ENCODE measurements at regions not wholly inside any gene's neighbourhood (a gene's known extent, or its start where the extent isn't known, plus 50 kb on each side); places are given as distances from the start of the nearest gene placed in this dataset.

- Mint-ChIP-seq H3K27me3 (peaks cover 5% of the 10 kb centered on the region), H3K27ac (no peak overlapping the region), H3K9me3 (ENCODE audit: low read depth) (no peaks in the 10 kb centered on the region), H3K4me3 (ENCODE audit: low read depth) (no peak overlapping the region), H3K4me1 (ENCODE audit: low read depth) (peaks cover 4% of the 10 kb centered on the region), H3K36me3 (ENCODE audit: insufficient read depth) (no peaks in the 10 kb centered on the region)
- TF ChIP-seq CTCF (IDR thresholded peaks at IDR 0.05; ENCODE audit: unreplicated experiment): no peak
- no peak for DNase-seq (ENCODE audit: low spot score, unreplicated experiment)
These were observed 99.9 kb upstream of the SPRED2 start for GRCh38 chr2:65532326-65532725.

GRCh38 chr2:65530547-65531320, 98.3 kb upstream of the SPRED2 start:
- Mint-ChIP-seq H3K27me3 (peaks cover 5% of the 10 kb centered on the region), H3K4me1 (ENCODE audit: low read depth) (peaks cover 4% of the 10 kb centered on the region), H3K36me3 (ENCODE audit: insufficient read depth) (no peaks in the 10 kb centered on the region), H3K4me3 (ENCODE audit: low read depth) (no peak overlapping the region), H3K27ac (no peak overlapping the region), H3K9me3 (ENCODE audit: low read depth) (no peaks in the 10 kb centered on the region)
- no peak for DNase-seq (ENCODE audit: low spot score, unreplicated experiment)
- no peak for TF ChIP-seq CTCF (IDR thresholded peaks at IDR 0.05; ENCODE audit: unreplicated experiment)

GRCh38 chr2:65529419-65529818, 97.0 kb upstream of the SPRED2 start:
- H3K36me3 Mint-ChIP-seq (ENCODE audit: insufficient read depth): no peaks in the 10 kb centered on the region
- H3K27me3 Mint-ChIP-seq: peaks cover 5% of the 10 kb centered on the region
- TF ChIP-seq CTCF (IDR thresholded peaks at IDR 0.05; ENCODE audit: unreplicated experiment): no peak
- peaks cover 4% of the 10 kb centered on the region for H3K4me1 Mint-ChIP-seq (ENCODE audit: low read depth)
- peaks cover 3% of the 10 kb centered on the region for H3K9me3 Mint-ChIP-seq (ENCODE audit: low read depth)
- H3K27ac Mint-ChIP-seq: no peak overlapping the region
- DNase-seq (ENCODE audit: low spot score, unreplicated experiment): no peak
- no peak overlapping the region for H3K4me3 Mint-ChIP-seq (ENCODE audit: low read depth)

- peaks cover 4% of the 10 kb centered on the region for H3K4me1 Mint-ChIP-seq (ENCODE audit: low read depth)
These were observed 95.8 kb upstream of the SPRED2 start for GRCh38 chr2:65528241-65528574.

More at GRCh38 chr2:65528241-65528574, 95.8 kb upstream of the SPRED2 start:
- no peak for DNase-seq (ENCODE audit: low spot score, unreplicated experiment)
- Mint-ChIP-seq H3K27me3 (peaks cover 5% of the 10 kb centered on the region), H3K4me3 (ENCODE audit: low read depth) (no peak overlapping the region), H3K27ac (no peak overlapping the region), H3K9me3 (ENCODE audit: low read depth) (peaks cover 4% of the 10 kb centered on the region), H3K36me3 (ENCODE audit: insufficient read depth) (no peaks in the 10 kb centered on the region)
- TF ChIP-seq CTCF (IDR thresholded peaks at IDR 0.05; ENCODE audit: unreplicated experiment): no peak
